VCaP (cell line): ENCODE measurements at regions not wholly inside any gene's neighbourhood (a gene's known extent, or its start where the extent isn't known, plus 50 kb on each side); places are given as distances from the start of the nearest gene placed in this dataset.
"Not testable (repeated sequence)": the region's sequence is repeated elsewhere in the genome, so short reads cannot be mapped to it uniquely, and the experiment has no call there.

Experiments
- H3K27ac ChIP-seq: fragments of 450-650 bp; 2 replicates; pipeline ENCODE4 v1.5.1; 2017
- TF ChIP-seq, protein P1 (sequence below): fragments of 450-650 bp; conservative IDR thresholded peaks from 2 replicates; pipeline ENCODE4 v1.5.1; 2017; ENCODE audit warnings: mild to moderate bottlenecking, moderate library complexity

DNA sequence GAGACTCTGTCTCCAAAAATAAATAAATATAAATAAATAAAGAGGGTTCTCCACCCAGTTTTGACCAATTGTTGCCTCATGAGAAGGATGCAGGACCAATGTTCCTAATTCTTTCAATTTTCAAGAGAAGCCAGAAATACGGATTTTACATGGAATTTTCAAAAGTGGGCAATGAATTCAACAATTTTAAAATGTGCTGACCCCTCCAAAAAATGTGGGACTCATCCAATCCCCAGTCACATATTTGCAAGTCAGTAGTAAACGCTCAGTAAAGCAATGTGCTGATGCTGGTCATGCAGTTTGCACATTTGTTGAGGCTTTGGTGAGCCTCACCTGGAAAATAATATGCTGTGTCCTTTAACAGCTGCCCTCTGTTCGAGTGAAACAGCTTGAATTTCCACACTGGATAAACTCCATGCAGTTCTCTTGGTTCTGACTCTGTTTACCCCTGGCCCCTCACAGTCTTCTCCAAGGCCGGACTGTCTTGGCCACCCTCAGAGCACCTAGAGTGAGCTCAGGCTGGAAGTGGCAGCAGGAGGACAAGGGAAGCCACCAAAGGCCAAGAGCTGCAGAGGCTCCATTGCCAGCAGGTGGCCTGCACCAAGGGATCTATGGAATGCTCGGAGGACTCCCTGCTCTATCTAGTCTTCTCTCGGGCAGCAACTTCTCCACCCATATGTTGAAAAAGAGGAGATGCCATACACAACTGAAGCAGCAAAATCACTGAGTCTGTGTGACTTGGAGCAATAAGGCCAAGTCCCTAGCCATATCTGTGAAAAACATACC, 246.8 kb downstream of the UACA start:
- TF ChIP-seq, protein P1, sequence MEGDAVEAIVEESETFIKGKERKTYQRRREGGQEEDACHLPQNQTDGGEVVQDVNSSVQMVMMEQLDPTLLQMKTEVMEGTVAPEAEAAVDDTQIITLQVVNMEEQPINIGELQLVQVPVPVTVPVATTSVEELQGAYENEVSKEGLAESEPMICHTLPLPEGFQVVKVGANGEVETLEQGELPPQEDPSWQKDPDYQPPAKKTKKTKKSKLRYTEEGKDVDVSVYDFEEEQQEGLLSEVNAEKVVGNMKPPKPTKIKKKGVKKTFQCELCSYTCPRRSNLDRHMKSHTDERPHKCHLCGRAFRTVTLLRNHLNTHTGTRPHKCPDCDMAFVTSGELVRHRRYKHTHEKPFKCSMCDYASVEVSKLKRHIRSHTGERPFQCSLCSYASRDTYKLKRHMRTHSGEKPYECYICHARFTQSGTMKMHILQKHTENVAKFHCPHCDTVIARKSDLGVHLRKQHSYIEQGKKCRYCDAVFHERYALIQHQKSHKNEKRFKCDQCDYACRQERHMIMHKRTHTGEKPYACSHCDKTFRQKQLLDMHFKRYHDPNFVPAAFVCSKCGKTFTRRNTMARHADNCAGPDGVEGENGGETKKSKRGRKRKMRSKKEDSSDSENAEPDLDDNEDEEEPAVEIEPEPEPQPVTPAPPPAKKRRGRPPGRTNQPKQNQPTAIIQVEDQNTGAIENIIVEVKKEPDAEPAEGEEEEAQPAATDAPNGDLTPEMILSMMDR: no peak; the same call in 1 of the 2 replicates
- no peak overlapping the region for H3K27ac ChIP-seq

DNA sequence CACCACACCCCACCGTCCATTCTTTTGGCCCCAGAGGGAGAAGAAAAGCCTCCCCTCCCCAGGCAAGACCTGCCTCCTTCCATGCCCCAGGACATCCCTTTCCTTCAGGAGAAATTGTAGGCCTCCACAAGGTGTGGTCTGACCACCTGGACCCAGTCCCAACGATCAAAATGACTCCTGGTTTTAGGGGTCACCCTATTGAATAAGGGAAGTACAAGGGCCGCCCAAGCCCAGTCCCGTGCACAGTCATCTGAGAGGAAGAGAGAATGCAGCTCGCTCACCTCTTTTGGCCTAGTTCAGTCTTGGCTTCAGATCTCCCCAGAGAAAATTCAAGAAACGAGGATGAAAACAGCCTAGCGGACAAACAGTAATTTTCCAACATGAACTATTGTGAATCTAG, 249.1 kb downstream of the UACA start:
- TF ChIP-seq, protein P1: no peak
- no peak overlapping the region for H3K27ac ChIP-seq

DNA sequence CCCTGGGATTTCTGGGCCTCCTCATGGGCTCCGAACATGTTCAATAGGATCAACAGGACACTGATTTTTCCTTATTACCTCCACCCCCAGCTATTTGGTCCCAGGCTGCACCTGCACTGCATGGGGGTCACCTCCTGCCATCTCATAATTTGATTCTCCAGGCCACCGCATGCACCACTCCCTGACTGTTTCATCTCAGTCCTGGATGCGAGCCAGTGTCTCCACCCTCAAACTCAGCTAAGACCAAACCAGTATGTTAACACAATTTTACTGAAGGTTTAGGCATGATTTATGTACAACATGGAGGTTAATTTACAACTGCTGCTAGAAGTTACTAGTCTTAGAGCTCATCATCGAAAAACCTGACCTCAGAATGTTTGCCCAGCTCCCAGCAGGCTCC, 249.5 kb downstream of the UACA start:
- H3K27ac ChIP-seq: no peak overlapping the region
- TF ChIP-seq, protein P1: no peak

DNA sequence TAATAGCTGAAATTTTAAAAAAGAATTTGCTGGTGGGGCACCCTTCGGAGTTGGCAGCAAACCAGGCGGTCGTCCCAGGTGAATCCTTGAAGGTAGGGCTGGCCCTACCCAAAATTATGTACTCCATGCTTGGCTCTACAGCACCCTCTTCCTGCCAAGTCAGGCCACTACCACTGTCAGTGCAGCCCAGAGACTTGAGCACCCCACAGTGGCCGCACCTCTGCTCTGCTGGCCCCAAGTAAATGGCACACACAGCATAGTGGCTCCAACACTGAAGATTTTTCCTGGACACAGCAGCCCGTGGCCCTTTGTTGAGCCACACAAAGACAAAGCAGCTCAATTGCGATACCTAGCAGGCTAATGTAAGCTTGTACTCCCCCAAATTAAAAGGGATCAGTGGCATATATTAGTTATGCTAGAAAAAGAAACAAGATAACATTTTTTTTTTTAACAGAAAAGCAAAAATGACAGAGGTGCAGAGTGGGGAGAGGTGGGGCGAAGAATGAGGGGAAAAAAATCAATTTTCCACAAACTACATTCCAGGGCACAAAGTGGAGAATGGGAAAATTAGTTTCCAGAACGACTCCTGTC, 250.5 kb downstream of the UACA start:
- no peak overlapping the region for H3K27ac ChIP-seq
- TF ChIP-seq, protein P1: peak; percentile 64

DNA sequence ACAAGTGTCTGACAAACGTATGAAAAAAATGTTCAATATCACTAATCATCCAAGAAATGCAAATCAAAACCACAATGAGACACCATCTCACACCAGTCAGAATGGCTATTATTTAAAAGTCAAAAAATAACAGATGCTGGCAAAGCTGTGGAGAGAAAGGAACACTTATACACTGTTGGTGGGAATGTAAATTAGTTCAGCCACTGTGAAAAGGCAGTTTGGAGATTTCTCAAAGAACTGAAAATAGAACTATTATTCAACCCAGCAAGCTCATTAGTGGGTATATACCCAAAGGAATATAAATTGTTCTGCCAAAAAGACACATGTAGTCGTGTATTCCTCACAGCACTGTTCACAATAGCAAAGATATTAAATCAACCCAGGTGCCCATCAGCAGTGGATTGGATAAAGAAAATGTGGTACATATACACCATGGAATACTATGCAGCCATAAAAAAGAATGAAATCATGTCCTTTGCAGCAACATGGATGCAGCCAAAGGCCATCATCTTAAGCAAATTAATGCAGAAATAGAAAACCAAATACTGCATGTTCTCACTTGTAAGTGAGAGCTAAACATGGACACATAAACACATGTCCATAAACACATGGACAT, 251.3 kb downstream of the UACA start:
- H3K27ac ChIP-seq: not testable (repeated sequence)

DNA sequence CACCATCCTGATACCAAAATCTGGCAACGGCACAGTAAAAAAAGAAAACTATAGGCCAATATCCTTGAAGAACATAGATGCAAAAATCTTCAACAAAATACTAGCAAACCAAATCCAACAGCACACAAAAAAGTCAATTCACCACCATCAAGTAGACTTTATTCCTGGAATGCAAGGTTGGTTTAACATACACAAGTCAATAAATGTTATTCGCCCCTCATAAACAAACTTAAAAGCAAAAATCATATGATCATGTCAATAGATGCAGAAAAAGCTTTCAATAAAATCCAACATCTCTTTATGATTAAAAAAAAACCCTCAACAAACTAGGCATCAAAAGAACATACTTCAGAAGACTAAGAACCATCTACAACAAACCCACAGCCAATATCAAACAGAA, 252.9 kb downstream of the UACA start:
- TF ChIP-seq, protein P1: no peak
- no peak overlapping the region for H3K27ac ChIP-seq

DNA sequence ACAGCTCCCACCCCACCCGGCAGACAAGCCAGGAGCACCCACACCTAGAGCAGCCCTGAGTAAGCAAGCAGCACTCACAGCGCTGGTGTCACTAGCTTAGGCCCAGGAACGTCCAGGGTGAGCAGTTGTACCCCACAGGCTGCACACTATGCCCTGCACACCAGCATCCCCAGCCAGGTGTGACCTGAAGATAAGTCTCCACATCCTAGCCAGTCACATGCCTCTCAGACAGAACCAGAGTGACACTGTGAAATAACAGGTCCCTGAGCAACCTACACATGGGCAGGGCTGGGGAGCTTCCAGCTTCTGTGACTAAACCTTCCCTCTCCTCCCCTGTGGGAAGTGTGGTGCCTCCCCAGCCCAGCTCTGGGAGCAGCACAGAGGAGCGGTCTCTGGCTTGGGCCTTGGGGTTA, 253.6 kb downstream of the UACA start:
- TF ChIP-seq, protein P1: no peak
- H3K27ac ChIP-seq: no peak overlapping the region

DNA sequence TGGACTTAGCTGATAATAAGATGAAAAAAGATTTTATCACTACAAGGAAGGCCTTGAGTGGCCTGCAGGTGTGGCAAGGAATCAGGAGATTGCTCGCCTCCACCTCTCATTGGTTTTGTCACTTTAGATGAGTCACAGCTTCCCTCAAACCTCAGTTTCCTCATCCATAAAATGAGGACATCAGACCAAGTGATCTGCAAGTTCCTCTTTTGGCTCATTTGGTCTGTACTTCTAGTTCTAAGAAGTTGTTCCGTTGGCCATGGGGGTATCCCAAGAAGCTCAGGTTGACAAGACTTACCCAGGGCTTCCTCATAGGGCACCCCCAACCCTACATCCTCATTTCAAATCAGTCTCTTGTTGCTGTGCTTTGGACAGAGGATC, 254.1 kb downstream of the UACA start:
- no peak overlapping the region for H3K27ac ChIP-seq
- TF ChIP-seq, protein P1: no peak
